Progenitor cell of endocrine pancreas (in vitro differentiated cells): ENCODE measurements at regions not wholly inside any gene's neighbourhood (a gene's known extent, or its start where the extent isn't known, plus 50 kb on each side); places are given as distances from the start of the nearest gene placed in this dataset.
A peak's percentile ranks its signal among the peaks of the same experiment; 100 is the strongest.
"Not testable (repeated sequence)": the region's sequence is repeated elsewhere in the genome, so short reads cannot be mapped to it uniquely, and the experiment has no call there.

Experiments
- DNase-seq: peaks from one replicate; pipeline ENCODE4 v3.0.0; 2021; ENCODE audit warnings: low spot score; ENCODE audit not compliant: unreplicated experiment
- H3K27ac Mint-ChIP-seq: 2 replicates; pipeline ENCODE4 v1.8.0; 2021; ENCODE audit warnings: mild to moderate bottlenecking, moderate library complexity, mixed read lengths
- H3K27me3 Mint-ChIP-seq: 2 replicates; pipeline ENCODE4 v1.8.0; 2021; ENCODE audit warnings: mixed read lengths
- H3K36me3 Mint-ChIP-seq: 2 replicates; pipeline ENCODE4 v1.8.0; 2022; ENCODE audit warnings: mixed read lengths; ENCODE audit not compliant: insufficient read depth
- H3K4me1 Mint-ChIP-seq: 2 replicates; pipeline ENCODE4 v1.8.0; 2021; ENCODE audit warnings: low read depth, mixed read lengths
- H3K4me3 Mint-ChIP-seq: 2 replicates; pipeline ENCODE4 v1.8.0; 2021; ENCODE audit warnings: low read depth, mild to moderate bottlenecking, moderate library complexity, mixed read lengths
- H3K9me3 Mint-ChIP-seq: 2 replicates; pipeline ENCODE4 v1.8.0; 2021; ENCODE audit warnings: low read depth, mixed read lengths
- CTCF ChIP-seq: fragments of 200-600 bp; sonication (generic); IDR thresholded peaks from one replicate; pipeline ENCODE4 v1.5.0; 2021; ENCODE audit warnings: antibody characterized with exemption, mild to moderate bottlenecking; ENCODE audit not compliant: unreplicated experiment

- Mint-ChIP-seq H3K36me3 (no peaks in the 10 kb centered on the region), H3K9me3 (peaks cover 3% of the 10 kb centered on the region)
These were observed 189.3 kb upstream of the GPRIN3 start for GRCh38 chr4:89496851-89497250.

GRCh38 chr4:89493367-89493766 lies 185.8 kb upstream of the GPRIN3 start:
- H3K36me3 Mint-ChIP-seq = no peaks in the 10 kb centered on the region

More at GRCh38 chr4:89496851-89497250, 189.3 kb upstream of the GPRIN3 start:
- no peak for TF ChIP-seq CTCF
- Mint-ChIP-seq H3K4me3 (no peak overlapping the region), H3K4me1 (peaks cover 5% of the 10 kb centered on the region), H3K27ac (no peak overlapping the region), H3K27me3 (no peaks in the 10 kb centered on the region)
- no peak for DNase-seq

GRCh38 chr4:89492581-89493071 lies 185.0 kb upstream of the GPRIN3 start:
- no peaks in the 10 kb centered on the region for H3K27me3 Mint-ChIP-seq
- DNase-seq = no peak
- no peak for TF ChIP-seq CTCF
- no peaks in the 10 kb centered on the region for H3K36me3 Mint-ChIP-seq
- H3K27ac Mint-ChIP-seq = no peak overlapping the region
- peaks cover 16% of the 10 kb centered on the region for H3K4me1 Mint-ChIP-seq
- no peak overlapping the region for H3K4me3 Mint-ChIP-seq
- H3K9me3 Mint-ChIP-seq = peaks cover 6% of the 10 kb centered on the region

More at GRCh38 chr4:89493367-89493766, 185.8 kb upstream of the GPRIN3 start:
- no peak overlapping the region for H3K4me3 Mint-ChIP-seq
- H3K4me1 Mint-ChIP-seq = peaks cover 16% of the 10 kb centered on the region
- no peak overlapping the region for H3K27ac Mint-ChIP-seq
- no peak for DNase-seq
- H3K9me3 Mint-ChIP-seq = peaks cover 6% of the 10 kb centered on the region
- no peaks in the 10 kb centered on the region for H3K27me3 Mint-ChIP-seq
- TF ChIP-seq CTCF = no peak

GRCh38 chr4:89491761-89492160 lies 184.2 kb upstream of the GPRIN3 start:
- no peak for DNase-seq
- TF ChIP-seq CTCF = no peak
- no peak overlapping the region for H3K27ac Mint-ChIP-seq
- H3K4me1 Mint-ChIP-seq = peaks cover 16% of the 10 kb centered on the region
- H3K36me3 Mint-ChIP-seq = no peaks in the 10 kb centered on the region
- H3K9me3 Mint-ChIP-seq = peaks cover 6% of the 10 kb centered on the region
- no peak overlapping the region for H3K4me3 Mint-ChIP-seq
- H3K27me3 Mint-ChIP-seq = no peaks in the 10 kb centered on the region

GRCh38 chr4:89489921-89490431 lies 182.4 kb upstream of the GPRIN3 start:
- not testable (repeated sequence) for H3K9me3 Mint-ChIP-seq, H3K27ac Mint-ChIP-seq, H3K36me3 Mint-ChIP-seq, H3K4me3 Mint-ChIP-seq, H3K27me3 Mint-ChIP-seq, DNase-seq
- peaks cover 16% of the 10 kb centered on the region for H3K4me1 Mint-ChIP-seq

GRCh38 chr4:89489338-89489771 lies 181.8 kb upstream of the GPRIN3 start:
- Mint-ChIP-seq H3K4me3 (no peak overlapping the region), H3K9me3 (peaks cover 3% of the 10 kb centered on the region), H3K4me1 (peaks cover 16% of the 10 kb centered on the region), H3K36me3 (no peaks in the 10 kb centered on the region), H3K27ac (peak overlapping the region; percentile 91), H3K27me3 (no peaks in the 10 kb centered on the region)
- no peak for TF ChIP-seq CTCF
- DNase-seq = no peak
